A549 (cell line): ENCODE measurements at regions not wholly inside any gene's neighbourhood (a gene's known extent, or its start where the extent isn't known, plus 50 kb on each side); places are given as distances from the start of the nearest gene placed in this dataset.

Experiments used
- ATAC-seq, 2 experiments: fragments of 200-7000 bp in 1 of 2; fragments of >200 bp in 1 of 2; cut with Nextera tagmentation in 1 of 2; cut with Tn5 transposase in 1 of 2; 3 replicates each; pipeline versions ENCODE4 v1.8.0 to v1.9.1; 2018 to 2020; ENCODE audit warnings: mild to moderate bottlenecking in 1 of 2, moderate library complexity in 1 of 2
- CTCF ChIA-PET: fragments of 300-600 bp; sonication (Branson Sonifier 250); formaldehyde crosslinking; extraction: SDS; loops from one replicate; lab custom pipeline; 2021; ENCODE audit warnings: antibody characterized with exemption, inconsistent platforms; lab: Yijun Ruan, JAX
- POLR2A ChIA-PET: fragments of 350-600 bp; formaldehyde crosslinking; extraction: SDS; loops from one replicate; lab custom pipeline; 2021; ENCODE audit warnings: antibody characterized with exemption, inconsistent platforms; lab: Yijun Ruan, JAX
- DNase-seq, 2 experiments: peaks; one replicate each; pipeline versions ENCODE4 v3.0.0 to v3.0.0-alpha.2; 2011 to 2016; ENCODE audit warnings: low read depth in 1 of 2, low spot score in 1 of 2
- FAIRE-seq: peaks from 2 replicates; lab custom pipeline; 2011; peaks lifted over from hg19 to GRCh38; lab: Jason Lieb, UNC
- H3K27ac ChIP-seq, 2 experiments: fragments of >200 bp; sonication (Bioruptor Twin); formaldehyde crosslinking; 3 replicates each; pipeline ENCODE4 v1.5.1; 2016 to 2017
- H3K4me1 ChIP-seq: fragments of >200 bp; sonication (Bioruptor Twin); formaldehyde crosslinking; 3 replicates; pipeline ENCODE4 v1.6.1; 2016
- H3K4me2 ChIP-seq: fragments of >200 bp; sonication (Bioruptor Twin); formaldehyde crosslinking; 3 replicates; pipeline ENCODE4 v1.6.1; 2016
- H3K4me3 ChIP-seq: fragments of >200 bp; sonication (Bioruptor Twin); formaldehyde crosslinking; 3 replicates; pipeline ENCODE4 v1.5.1; 2016
- H3K9me3 ChIP-seq: fragments of >200 bp; sonication (Bioruptor Twin); formaldehyde crosslinking; 3 replicates; pipeline ENCODE4 v1.6.1; 2016
- BCL3 ChIP-seq: fragments of >200 bp; sonication (Bioruptor Twin); formaldehyde crosslinking; IDR thresholded peaks from 3 replicates; pipeline ENCODE4 v1.6.1; 2016
- BHLHE40 ChIP-seq: IDR thresholded peaks from 2 replicates; pipeline ENCODE4 v1.6.1; 2012; ENCODE audit warnings: low read depth, low read length, inconsistent platforms
- CBX2 ChIP-seq: fragments of 200-600 bp; sonication (generic); IDR thresholded peaks from 2 replicates; pipeline ENCODE4 v1.6.1; 2016; ENCODE audit warnings: low read depth, mild to moderate bottlenecking, borderline replicate concordance
- CHD4 ChIP-seq: fragments of 200-600 bp; sonication (generic); IDR thresholded peaks from 2 replicates; pipeline ENCODE4 v1.6.1; 2016; ENCODE audit warnings: antibody characterized with exemption, mild to moderate bottlenecking, borderline replicate concordance
- E2F6 ChIP-seq: IDR thresholded peaks from 2 replicates; pipeline ENCODE4 v1.6.1; 2012; ENCODE audit warnings: low read depth, borderline replicate concordance
- EHF ChIP-seq: fragments of 250-450 bp; sonication (Bioruptor Pico); IDR thresholded peaks from 2 replicates; pipeline ENCODE4 v1.5.0; 2020; ENCODE audit warnings: mild to moderate bottlenecking
- ELK1 ChIP-seq: fragments of 150-350 bp; IDR thresholded peaks from 2 replicates; pipeline ENCODE4 v1.6.1; 2014; ENCODE audit warnings: low read depth, mild to moderate bottlenecking, low read length
- EP300 ChIP-seq, 2 experiments: fragments of >200 bp; sonication (Bioruptor Twin); formaldehyde crosslinking; IDR thresholded peaks; 2 replicates in 1 of 2; 3 replicates in 1 of 2; pipeline ENCODE4 v1.6.1; 2016 to 2017
- FOSL2 ChIP-seq, 2 experiments: fragments of 450-650 bp in 1 of 2; fragments of >200 bp in 1 of 2; sonication (Bioruptor Twin) in 1 of 2; formaldehyde crosslinking; IDR thresholded peaks; 2 replicates each; pipeline versions ENCODE4 v1.5.0 to v1.6.1; 2016 to 2020; ENCODE audit warnings: mild to moderate bottlenecking in 1 of 2, moderate library complexity in 1 of 2
- GATA3 ChIP-seq: IDR thresholded peaks from 2 replicates; pipeline ENCODE4 v1.6.1; 2012; ENCODE audit warnings: borderline replicate concordance
- HES2 ChIP-seq: fragments of >200 bp; sonication (Bioruptor Twin); formaldehyde crosslinking; IDR thresholded peaks from 2 replicates; pipeline ENCODE4 v1.6.1; 2016
- HMGXB4 ChIP-seq: fragments of 250-450 bp; sonication (Bioruptor Pico); IDR thresholded peaks from 2 replicates; pipeline ENCODE4 v1.5.0; 2021; ENCODE audit warnings: mild to moderate bottlenecking, moderate library complexity, borderline replicate concordance
- HOXB13 ChIP-seq: fragments of 250-450 bp; sonication (Bioruptor Pico); IDR thresholded peaks from 2 replicates; pipeline ENCODE4 v1.5.0; 2020; ENCODE audit warnings: low read depth, mild to moderate bottlenecking, moderate library complexity
- JUNB ChIP-seq: fragments of >200 bp; sonication (Bioruptor Twin); formaldehyde crosslinking; IDR thresholded peaks from 2 replicates; pipeline ENCODE4 v1.6.1; 2016
- KDM5A ChIP-seq: fragments of 200-600 bp; sonication (generic); IDR thresholded peaks from 2 replicates; pipeline ENCODE4 v1.6.1; 2016; ENCODE audit warnings: antibody characterized with exemption, mild to moderate bottlenecking
- MAX ChIP-seq: IDR thresholded peaks from 2 replicates; pipeline ENCODE4 v1.6.1; 2012
- NFE2L2 ChIP-seq: fragments of 150-350 bp; conservative IDR thresholded peaks from 2 replicates; pipeline ENCODE4 v1.6.1; 2014; ENCODE audit warnings: low read length
- NR3C1 ChIP-seq: fragments of >200 bp; sonication (Bioruptor Twin); formaldehyde crosslinking; IDR thresholded peaks from 3 replicates; pipeline ENCODE4 v1.6.1; 2017
- RAD21 ChIP-seq, 2 experiments: fragments of >200 bp in 1 of 2; sonication (Bioruptor Twin) in 1 of 2; formaldehyde crosslinking in 1 of 2; IDR thresholded peaks in 1 of 2; conservative IDR thresholded peaks in 1 of 2; 2 replicates in 1 of 2; 3 replicates in 1 of 2; pipeline ENCODE4 v1.6.1; 2012 to 2018; ENCODE audit warnings: inconsistent platforms in 1 of 2
- REST ChIP-seq: fragments of 200-600 bp; sonication (generic); IDR thresholded peaks from 2 replicates; pipeline ENCODE4 v1.6.1; 2016; ENCODE audit warnings: antibody characterized with exemption, mild to moderate bottlenecking, moderate library complexity
- SMC3 ChIP-seq: fragments of >200 bp; sonication (Bioruptor Twin); formaldehyde crosslinking; IDR thresholded peaks from 3 replicates; pipeline ENCODE4 v1.6.1; 2018; ENCODE audit warnings: inconsistent platforms
- TP53 ChIP-seq: fragments of 250-450 bp; sonication (Bioruptor Pico); IDR thresholded peaks from 2 replicates; pipeline ENCODE4 v1.5.0; 2021; ENCODE audit warnings: mild to moderate bottlenecking, moderate library complexity
- ZNF302 ChIP-seq: fragments of 250-450 bp; sonication (Bioruptor Pico); IDR thresholded peaks from 2 replicates; pipeline ENCODE4 v1.9.0; 2021; ENCODE audit warnings: inconsistent platforms, mild to moderate bottlenecking, moderate library complexity
- WGBS: methylation state at CpG from one replicate; pipeline ENCODE4 v1.1.6; 2017; ENCODE audit errors: missing lambda C conversion rate; 5-methylcytosine and 5-hydroxymethylcytosine counted together

GRCh38 chr2:120611016-120611415 lies 124.7 kb upstream of the GLI2 start (continued):
- TF ChIP-seq TP53 (CRISPR knock-in tag) (no peak), ZNF302 (CRISPR knock-in tag) (no peak), MAX (no peak), NR3C1 (no peak), HMGXB4 (no peak), HOXB13 (CRISPR knock-in tag) (no peak), HES2 (no peak)
- TF ChIP-seq, all 56 proteins: peak for 0

GRCh38 chr2:120611961-120612360 lies 123.7 kb upstream of the GLI2 start:
- no peaks in the 10 kb centered on the region for H3K9me3 ChIP-seq
- H3K4me2 ChIP-seq, result no peak overlapping the region
- no peak overlapping the region for H3K27ac ChIP-seq
- DNase-seq, result no peak
- CTCF ChIA-PET, result interaction anchor here (1.0 to 1.3 kb wide), 3 partner anchors 9 to 269 kb away, joined by 3 to 5 read pairs (median 3); no protein-coding TSS in a partner anchor
- no peak for ATAC-seq
- POLR2A ChIA-PET, result no interaction called here
- no peak overlapping the region for H3K4me3 ChIP-seq
- WGBS, result 70% methylated on average over 13 of the region's 13 CpGs
- TF ChIP-seq EHF (no peak), BHLHE40 (no peak), FOSL2 (IDR thresholded peaks at IDR 0.05) (no peak), FOSL2 (CRISPR knock-in tag; IDR thresholded peaks at IDR 0.05) (no peak), ELK1 (no peak), BCL3 (no peak), NFE2L2 (no peak), REST (no peak), GATA3 (no peak), MAX (no peak), ZNF302 (CRISPR knock-in tag) (no peak), CHD4 (no peak), JUNB (no peak), KDM5A (no peak), EP300 (IDR thresholded peaks at IDR 0.05) (no peak), RAD21 (conservative IDR thresholded peaks at IDR 0.05 in 1 of 2, IDR thresholded peaks at IDR 0.05 in 1 of 2) (no peak), SMC3 (no peak), CBX2 (no peak), E2F6 (no peak)
- FAIRE-seq, result no peak
- no peaks in the 10 kb centered on the region for H3K4me1 ChIP-seq
